Osteoblast (primary cell): ENCODE measurements at regions not wholly inside any gene's neighbourhood (a gene's known extent, or its start where the extent isn't known, plus 50 kb on each side); places are given as distances from the start of the nearest gene placed in this dataset.

Experiments used
- DNase-seq: peaks from one replicate; pipeline ENCODE4 v3.0.0; 2011; ENCODE audit warnings: low spot score, mixed read lengths; ENCODE audit not compliant: insufficient read length; ENCODE audit errors: missing footprints
- H2AFZ ChIP-seq: 2 replicates; pipeline ENCODE4 v1.6.0; 2011; ENCODE audit warnings: mild to moderate bottlenecking, low read length
- H3K27ac ChIP-seq: 2 replicates; pipeline ENCODE4 v1.5.1; 2011; ENCODE audit warnings: mild to moderate bottlenecking, low read depth, low read length, moderate library complexity
- H3K27me3 ChIP-seq: 2 replicates; pipeline ENCODE4 v1.6.0; 2012; ENCODE audit warnings: mild to moderate bottlenecking, control low read depth, inconsistent platforms, low read length, moderate library complexity; ENCODE audit not compliant: insufficient read depth
- H3K36me3 ChIP-seq: 2 replicates; pipeline ENCODE4 v1.5.1; 2011; ENCODE audit warnings: mild to moderate bottlenecking, low read length, control low read depth, moderate library complexity; ENCODE audit not compliant: insufficient read depth
- H3K4me1 ChIP-seq: 2 replicates; pipeline ENCODE4 v1.5.1; 2011; ENCODE audit warnings: mild to moderate bottlenecking, low read length, control low read depth, moderate library complexity; ENCODE audit not compliant: insufficient read depth
- H3K4me2 ChIP-seq: 2 replicates; pipeline ENCODE4 v1.6.0; 2011; ENCODE audit warnings: mild to moderate bottlenecking, low read length; ENCODE audit not compliant: insufficient read depth
- H3K4me3 ChIP-seq: fragments of 200-600 bp; sonication (generic); 3 replicates; pipeline ENCODE4 v1.5.1; 2012; ENCODE audit warnings: mild to moderate bottlenecking, low read length, inconsistent platforms; ENCODE audit not compliant: insufficient read depth
- H3K79me2 ChIP-seq: 2 replicates; pipeline ENCODE4 v1.6.0; 2012; ENCODE audit warnings: mild to moderate bottlenecking, low read length, control low read depth, inconsistent platforms; ENCODE audit not compliant: insufficient read depth
- H3K9me3 ChIP-seq: 2 replicates; pipeline ENCODE4 v1.5.1; 2011; ENCODE audit warnings: low read depth, low read length, control low read depth
- H4K20me1 ChIP-seq: 2 replicates; pipeline ENCODE4 v1.6.0; 2012; ENCODE audit warnings: mild to moderate bottlenecking, low read length, control low read depth; ENCODE audit not compliant: insufficient read depth
- TF ChIP-seq, protein P1 (sequence below): IDR thresholded peaks from 2 replicates; pipeline ENCODE4 v1.5.1; 2011; ENCODE audit warnings: mild to moderate bottlenecking, low read depth, low read length, moderate library complexity; ENCODE audit errors: extremely low read depth

DNA sequence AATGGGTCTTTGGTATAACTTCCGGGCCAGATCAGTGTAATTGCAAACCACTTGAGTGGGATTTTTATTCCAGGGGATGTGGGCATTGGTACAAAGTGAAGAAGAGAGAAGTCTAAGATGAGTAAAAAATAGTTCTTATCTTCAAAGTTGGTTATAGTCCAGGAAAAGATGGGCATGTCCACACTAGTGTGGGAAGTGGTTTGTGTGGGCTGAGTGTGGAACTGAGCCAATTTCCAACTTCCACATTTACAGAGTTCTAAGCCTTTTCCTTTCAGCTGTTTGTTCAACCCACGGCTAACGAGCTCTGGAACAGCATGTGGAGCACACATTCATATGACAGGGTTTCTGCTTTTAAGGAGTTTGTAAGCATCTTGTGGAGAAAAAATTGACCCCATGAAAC is 72.3 kb upstream of the IFNGR1 start:
- DNase-seq, result no peak
- H3K4me3 ChIP-seq, result no peak overlapping the region
- H3K36me3 ChIP-seq, result no peaks in the 10 kb centered on the region
- no peaks in the 10 kb centered on the region for H3K79me2 ChIP-seq
- H3K27ac ChIP-seq, result no peak overlapping the region
- no peaks in the 10 kb centered on the region for H4K20me1 ChIP-seq
- H3K4me2 ChIP-seq, result no peak overlapping the region
- TF ChIP-seq, protein P1, sequence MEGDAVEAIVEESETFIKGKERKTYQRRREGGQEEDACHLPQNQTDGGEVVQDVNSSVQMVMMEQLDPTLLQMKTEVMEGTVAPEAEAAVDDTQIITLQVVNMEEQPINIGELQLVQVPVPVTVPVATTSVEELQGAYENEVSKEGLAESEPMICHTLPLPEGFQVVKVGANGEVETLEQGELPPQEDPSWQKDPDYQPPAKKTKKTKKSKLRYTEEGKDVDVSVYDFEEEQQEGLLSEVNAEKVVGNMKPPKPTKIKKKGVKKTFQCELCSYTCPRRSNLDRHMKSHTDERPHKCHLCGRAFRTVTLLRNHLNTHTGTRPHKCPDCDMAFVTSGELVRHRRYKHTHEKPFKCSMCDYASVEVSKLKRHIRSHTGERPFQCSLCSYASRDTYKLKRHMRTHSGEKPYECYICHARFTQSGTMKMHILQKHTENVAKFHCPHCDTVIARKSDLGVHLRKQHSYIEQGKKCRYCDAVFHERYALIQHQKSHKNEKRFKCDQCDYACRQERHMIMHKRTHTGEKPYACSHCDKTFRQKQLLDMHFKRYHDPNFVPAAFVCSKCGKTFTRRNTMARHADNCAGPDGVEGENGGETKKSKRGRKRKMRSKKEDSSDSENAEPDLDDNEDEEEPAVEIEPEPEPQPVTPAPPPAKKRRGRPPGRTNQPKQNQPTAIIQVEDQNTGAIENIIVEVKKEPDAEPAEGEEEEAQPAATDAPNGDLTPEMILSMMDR, result no peak
- H3K4me1 ChIP-seq, result peaks cover 4% of the 10 kb centered on the region
- H3K9me3 ChIP-seq, result no peaks in the 10 kb centered on the region
- no peak overlapping the region for H2AFZ ChIP-seq
- no peaks in the 10 kb centered on the region for H3K27me3 ChIP-seq

DNA sequence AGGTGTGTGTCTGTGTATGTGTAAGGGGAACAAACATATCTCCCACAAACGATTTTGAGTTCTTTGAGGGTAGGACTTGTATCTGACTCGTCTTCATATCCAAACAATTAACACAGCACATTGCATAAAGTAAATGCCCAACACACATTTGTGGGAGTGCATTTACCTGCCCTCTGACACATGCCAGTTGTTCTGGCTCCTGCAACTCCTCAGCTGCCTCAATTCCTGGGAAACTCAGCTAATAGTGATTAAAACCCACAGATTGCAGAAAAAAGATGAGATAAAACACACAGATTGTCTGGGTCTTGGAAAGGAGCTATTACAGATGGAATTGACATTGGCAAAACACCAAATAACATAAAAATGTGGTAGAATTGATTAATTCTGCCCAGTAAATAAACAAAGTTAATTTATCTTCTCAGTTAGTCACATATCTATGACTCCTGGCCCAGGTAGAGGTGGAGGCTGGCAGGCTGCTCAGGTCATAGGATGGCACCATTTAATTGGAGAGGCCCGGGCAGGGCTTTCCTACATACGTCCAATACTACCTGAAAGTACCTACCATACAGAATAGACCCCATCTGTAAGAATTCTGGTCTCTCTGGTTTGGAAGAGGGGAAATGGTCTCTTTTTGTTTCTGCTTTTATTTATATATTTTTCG is 71.5 kb upstream of the IFNGR1 start:
- no peak overlapping the region for H2AFZ ChIP-seq
- no peaks in the 10 kb centered on the region for H3K9me3 ChIP-seq
- H3K27ac ChIP-seq, result no peak overlapping the region
- TF ChIP-seq, protein P1, result no peak
- H4K20me1 ChIP-seq, result no peaks in the 10 kb centered on the region
- DNase-seq, result no peak
- no peaks in the 10 kb centered on the region for H3K27me3 ChIP-seq
- H3K36me3 ChIP-seq, result no peaks in the 10 kb centered on the region
- H3K4me2 ChIP-seq, result no peak overlapping the region
- H3K4me3 ChIP-seq, result no peak overlapping the region
- no peaks in the 10 kb centered on the region for H3K79me2 ChIP-seq
- peaks cover 4% of the 10 kb centered on the region for H3K4me1 ChIP-seq

- H3K4me1 ChIP-seq, result peaks cover 4% of the 10 kb centered on the region
- DNase-seq, result no peak
- no peaks in the 10 kb centered on the region for H3K36me3 ChIP-seq
- no peak overlapping the region for H3K4me2 ChIP-seq
- H3K9me3 ChIP-seq, result no peaks in the 10 kb centered on the region
- H3K79me2 ChIP-seq, result no peaks in the 10 kb centered on the region
- TF ChIP-seq, protein P1, result no peak
- H2AFZ ChIP-seq, result no peak overlapping the region
- H3K4me3 ChIP-seq, result no peak overlapping the region
- no peak overlapping the region for H3K27ac ChIP-seq
- no peaks in the 10 kb centered on the region for H3K27me3 ChIP-seq
- no peaks in the 10 kb centered on the region for H4K20me1 ChIP-seq
Measured at GRCh38 chr6:137286916-137287315, 67.7 kb upstream of the IFNGR1 start.

GRCh38 chr6:137286368-137286767 is 67.2 kb upstream of the IFNGR1 start:
- H3K4me2 ChIP-seq, result no peak overlapping the region
- no peak for DNase-seq
- H3K36me3 ChIP-seq, result no peaks in the 10 kb centered on the region
- H3K4me3 ChIP-seq, result no peak overlapping the region
- no peaks in the 10 kb centered on the region for H3K79me2 ChIP-seq
- H3K27ac ChIP-seq, result no peak overlapping the region
- H2AFZ ChIP-seq, result no peak overlapping the region
- H3K4me1 ChIP-seq, result peaks cover 2% of the 10 kb centered on the region
- no peaks in the 10 kb centered on the region for H3K9me3 ChIP-seq
- no peaks in the 10 kb centered on the region for H4K20me1 ChIP-seq
- TF ChIP-seq, protein P1, result no peak
- H3K27me3 ChIP-seq, result no peaks in the 10 kb centered on the region
